OCI-LY7 (cell line): ENCODE measurements at regions not wholly inside any gene's neighbourhood (a gene's known extent, or its start where the extent isn't known, plus 50 kb on each side); places are given as distances from the start of the nearest gene placed in this dataset.

Experiments used
- CTCF ChIP-seq: fragments of 200-600 bp; sonication (generic); conservative IDR thresholded peaks from 2 replicates; pipeline ENCODE4 v1.5.1; 2014; ENCODE audit warnings: mild to moderate bottlenecking, antibody characterized with exemption, low read length, moderate library complexity, mixed read lengths
- EZH2phosphoT487 ChIP-seq: fragments of 200-600 bp; sonication (generic); IDR thresholded peaks from 2 replicates; pipeline ENCODE4 v1.6.1; 2018; ENCODE audit warnings: low read depth, borderline replicate concordance, mild to moderate bottlenecking, mixed run types, antibody characterized with exemption, low read length, moderate library complexity, mixed read lengths

GRCh38 chr1:67552336-67552759, 122.1 kb upstream of the SERBP1 start:
- TF ChIP-seq CTCF (no peak), EZH2phosphoT487 (no peak)
